ENCODE measurements at regions not wholly inside any gene's neighbourhood (a gene's known extent, or its start where the extent isn't known, plus 50 kb on each side); places are given as distances from the start of the nearest gene placed in this dataset.

DNA sequence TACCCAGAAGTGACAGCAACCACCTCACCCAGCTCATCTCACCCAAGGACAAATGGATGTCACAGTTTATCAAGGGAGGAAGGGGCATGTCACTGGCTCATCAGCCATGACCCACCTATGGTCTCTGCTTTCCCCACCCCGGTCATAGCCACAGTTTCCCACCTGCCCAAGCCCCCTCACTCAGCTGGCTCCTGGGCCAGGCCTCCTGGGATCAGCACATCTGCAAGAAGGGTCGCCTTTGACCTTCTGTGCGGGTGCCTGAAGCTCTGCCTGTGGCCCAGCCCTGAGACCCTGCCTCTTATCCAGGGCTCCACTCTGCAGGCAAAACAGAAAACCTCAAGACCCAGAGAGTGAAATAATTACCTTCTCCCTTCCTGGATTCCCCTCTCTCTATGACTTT, 236.4 kb downstream of the BUD13 start (continued):
- TF ChIP-seq, protein P1, sequence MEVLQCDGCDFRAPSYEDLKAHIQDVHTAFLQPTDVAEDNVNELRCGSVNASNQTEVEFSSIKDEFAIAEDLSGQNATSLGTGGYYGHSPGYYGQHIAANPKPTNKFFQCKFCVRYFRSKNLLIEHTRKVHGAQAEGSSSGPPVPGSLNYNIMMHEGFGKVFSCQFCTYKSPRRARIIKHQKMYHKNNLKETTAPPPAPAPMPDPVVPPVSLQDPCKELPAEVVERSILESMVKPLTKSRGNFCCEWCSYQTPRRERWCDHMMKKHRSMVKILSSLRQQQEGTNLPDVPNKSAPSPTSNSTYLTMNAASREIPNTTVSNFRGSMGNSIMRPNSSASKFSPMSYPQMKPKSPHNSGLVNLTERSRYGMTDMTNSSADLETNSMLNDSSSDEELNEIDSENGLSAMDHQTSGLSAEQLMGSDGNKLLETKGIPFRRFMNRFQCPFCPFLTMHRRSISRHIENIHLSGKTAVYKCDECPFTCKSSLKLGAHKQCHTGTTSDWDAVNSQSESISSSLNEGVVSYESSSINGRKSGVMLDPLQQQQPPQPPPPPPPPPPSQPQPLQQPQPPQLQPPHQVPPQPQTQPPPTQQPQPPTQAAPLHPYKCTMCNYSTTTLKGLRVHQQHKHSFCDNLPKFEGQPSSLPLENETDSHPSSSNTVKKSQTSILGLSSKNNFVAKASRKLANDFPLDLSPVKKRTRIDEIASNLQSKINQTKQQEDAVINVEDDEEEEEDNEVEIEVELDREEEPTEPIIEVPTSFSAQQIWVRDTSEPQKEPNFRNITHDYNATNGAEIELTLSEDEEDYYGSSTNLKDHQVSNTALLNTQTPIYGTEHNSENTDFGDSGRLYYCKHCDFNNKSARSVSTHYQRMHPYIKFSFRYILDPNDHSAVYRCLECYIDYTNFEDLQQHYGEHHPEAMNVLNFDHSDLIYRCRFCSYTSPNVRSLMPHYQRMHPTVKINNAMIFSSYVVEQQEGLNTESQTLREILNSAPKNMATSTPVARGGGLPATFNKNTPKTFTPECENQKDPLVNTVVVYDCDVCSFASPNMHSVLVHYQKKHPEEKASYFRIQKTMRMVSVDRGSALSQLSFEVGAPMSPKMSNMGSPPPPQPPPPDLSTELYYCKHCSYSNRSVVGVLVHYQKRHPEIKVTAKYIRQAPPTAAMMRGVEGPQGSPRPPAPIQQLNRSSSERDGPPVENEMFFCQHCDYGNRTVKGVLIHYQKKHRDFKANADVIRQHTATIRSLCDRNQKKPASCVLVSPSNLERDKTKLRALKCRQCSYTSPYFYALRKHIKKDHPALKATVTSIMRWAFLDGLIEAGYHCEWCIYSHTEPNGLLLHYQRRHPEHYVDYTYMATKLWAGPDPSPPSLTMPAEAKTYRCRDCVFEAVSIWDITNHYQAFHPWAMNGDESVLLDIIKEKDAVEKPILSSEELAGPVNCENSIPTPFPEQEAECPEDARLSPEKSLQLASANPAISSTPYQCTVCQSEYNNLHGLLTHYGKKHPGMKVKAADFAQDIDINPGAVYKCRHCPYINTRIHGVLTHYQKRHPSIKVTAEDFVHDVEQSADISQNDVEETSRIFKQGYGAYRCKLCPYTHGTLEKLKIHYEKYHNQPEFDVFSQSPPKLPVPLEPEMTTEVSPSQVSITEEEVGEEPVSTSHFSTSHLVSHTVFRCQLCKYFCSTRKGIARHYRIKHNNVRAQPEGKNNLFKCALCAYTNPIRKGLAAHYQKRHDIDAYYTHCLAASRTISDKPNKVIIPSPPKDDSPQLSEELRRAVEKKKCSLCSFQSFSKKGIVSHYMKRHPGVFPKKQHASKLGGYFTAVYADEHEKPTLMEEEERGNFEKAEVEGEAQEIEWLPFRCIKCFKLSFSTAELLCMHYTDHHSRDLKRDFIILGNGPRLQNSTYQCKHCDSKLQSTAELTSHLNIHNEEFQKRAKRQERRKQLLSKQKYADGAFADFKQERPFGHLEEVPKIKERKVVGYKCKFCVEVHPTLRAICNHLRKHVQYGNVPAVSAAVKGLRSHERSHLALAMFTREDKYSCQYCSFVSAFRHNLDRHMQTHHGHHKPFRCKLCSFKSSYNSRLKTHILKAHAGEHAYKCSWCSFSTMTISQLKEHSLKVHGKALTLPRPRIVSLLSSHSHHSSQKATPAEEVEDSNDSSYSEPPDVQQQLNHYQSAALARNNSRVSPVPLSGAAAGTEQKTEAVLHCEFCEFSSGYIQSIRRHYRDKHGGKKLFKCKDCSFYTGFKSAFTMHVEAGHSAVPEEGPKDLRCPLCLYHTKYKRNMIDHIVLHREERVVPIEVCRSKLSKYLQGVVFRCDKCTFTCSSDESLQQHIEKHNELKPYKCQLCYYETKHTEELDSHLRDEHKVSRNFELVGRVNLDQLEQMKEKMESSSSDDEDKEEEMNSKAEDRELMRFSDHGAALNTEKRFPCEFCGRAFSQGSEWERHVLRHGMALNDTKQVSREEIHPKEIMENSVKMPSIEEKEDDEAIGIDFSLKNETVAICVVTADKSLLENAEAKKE (CRISPR knock-in tag; IDR thresholded peaks at IDR 0.05) = no peak
- TF ChIP-seq POLR2AphosphoS5 (IDR thresholded peaks at IDR 0.05; ENCODE audit: low read depth) (no peak), JUNB (IDR thresholded peaks at IDR 0.05; ENCODE audit: unreplicated experiment) (no peak)

DNA sequence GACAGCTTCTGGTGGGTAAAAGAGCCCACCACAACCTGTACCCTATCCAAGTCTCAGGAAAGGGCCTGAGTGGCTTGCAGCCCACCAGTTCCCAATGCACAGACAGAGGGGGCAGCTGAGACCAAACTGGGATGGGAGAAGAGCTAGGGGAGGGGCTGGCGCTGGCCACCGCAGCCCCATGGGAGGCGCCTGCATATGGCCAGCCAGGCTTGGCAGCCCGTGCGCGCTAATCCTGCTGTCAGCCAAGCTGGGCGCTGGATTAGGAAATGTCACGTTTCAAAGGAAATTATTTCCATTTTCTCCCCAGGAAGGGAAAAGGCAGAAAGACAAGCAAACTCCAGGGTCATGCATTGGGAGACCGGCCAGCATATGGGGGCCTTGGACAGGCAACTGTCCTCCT, 236.8 kb downstream of the BUD13 start:
- Histone ChIP-seq H3K9me2 (ENCODE audit: insufficient read depth) (no peaks in the 10 kb centered on the region), H3K79me2 (replicated peaks; ENCODE audit: insufficient read depth) (no peaks in the 10 kb centered on the region), H3K4me2 (no peak overlapping the region), H3K4me3 (no peak overlapping the region), H2AFZ (no peak overlapping the region), H3F3A (replicated peaks; ENCODE audit: low read depth) (no peaks in the 10 kb centered on the region), H3K36me3 (ENCODE audit: insufficient read depth) (no peaks in the 10 kb centered on the region), H3K4me1 (ENCODE audit: insufficient read depth) (peaks cover 16% of the 10 kb centered on the region), H3K27me3 (ENCODE audit: insufficient read depth) (no peaks in the 10 kb centered on the region), H3K27ac (ENCODE audit: low read depth) (no peak overlapping the region), H4K20me1 (replicated peaks; ENCODE audit: insufficient read depth) (no peaks in the 10 kb centered on the region)
- H3K9me3 Mint-ChIP-seq = peaks cover 7% of the 10 kb centered on the region; the same call in 2 of the 3 replicates
- ATAC-seq = peak; percentile 18; the same call in 1 of the 3 replicates
- peak; percentile 17 for DNase-seq (ENCODE audit: low spot score)
- H3K27me3 Mint-ChIP-seq (ENCODE audit: insufficient read depth, low read depth, poor library complexity) = peaks cover 5% of the 10 kb centered on the region
- no peak overlapping the region for H3K4me3 Mint-ChIP-seq
- peaks cover 6% of the 10 kb centered on the region for H3K4me1 Mint-ChIP-seq
- no peaks in the 10 kb centered on the region; the same call in 2 of the 3 replicates for H3K36me3 Mint-ChIP-seq (ENCODE audit: low read depth)
- H3K27ac Mint-ChIP-seq = no peak overlapping the region
- TF ChIP-seq ZNF331 (CRISPR knock-in tag; IDR thresholded peaks at IDR 0.05; ENCODE audit: low read depth) = no peak
- TF ChIP-seq EZH2phosphoT487 (IDR thresholded peaks at IDR 0.05; ENCODE audit: unreplicated experiment) = no peak
- TF ChIP-seq, protein P1 (CRISPR knock-in tag; IDR thresholded peaks at IDR 0.05) = no peak
- TF ChIP-seq CREB1 (CRISPR knock-in tag; IDR thresholded peaks at IDR 0.05; ENCODE audit: low read depth) = no peak
- no peak for TF ChIP-seq NANOG (IDR thresholded peaks at IDR 0.05; ENCODE audit: borderline replicate concordance)
- TF ChIP-seq, protein P2, sequence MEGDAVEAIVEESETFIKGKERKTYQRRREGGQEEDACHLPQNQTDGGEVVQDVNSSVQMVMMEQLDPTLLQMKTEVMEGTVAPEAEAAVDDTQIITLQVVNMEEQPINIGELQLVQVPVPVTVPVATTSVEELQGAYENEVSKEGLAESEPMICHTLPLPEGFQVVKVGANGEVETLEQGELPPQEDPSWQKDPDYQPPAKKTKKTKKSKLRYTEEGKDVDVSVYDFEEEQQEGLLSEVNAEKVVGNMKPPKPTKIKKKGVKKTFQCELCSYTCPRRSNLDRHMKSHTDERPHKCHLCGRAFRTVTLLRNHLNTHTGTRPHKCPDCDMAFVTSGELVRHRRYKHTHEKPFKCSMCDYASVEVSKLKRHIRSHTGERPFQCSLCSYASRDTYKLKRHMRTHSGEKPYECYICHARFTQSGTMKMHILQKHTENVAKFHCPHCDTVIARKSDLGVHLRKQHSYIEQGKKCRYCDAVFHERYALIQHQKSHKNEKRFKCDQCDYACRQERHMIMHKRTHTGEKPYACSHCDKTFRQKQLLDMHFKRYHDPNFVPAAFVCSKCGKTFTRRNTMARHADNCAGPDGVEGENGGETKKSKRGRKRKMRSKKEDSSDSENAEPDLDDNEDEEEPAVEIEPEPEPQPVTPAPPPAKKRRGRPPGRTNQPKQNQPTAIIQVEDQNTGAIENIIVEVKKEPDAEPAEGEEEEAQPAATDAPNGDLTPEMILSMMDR (conservative IDR thresholded peaks at IDR 0.05; ENCODE audit: low read depth in 2 of 2) = peak in 1 of 2 experiments; percentile 21; a peak in 1 of 4 replicates
